Astrocyte (in vitro differentiated cells and primary cell): ENCODE measurements at regions not wholly inside any gene's neighbourhood (a gene's known extent, or its start where the extent isn't known, plus 50 kb on each side); places are given as distances from the start of the nearest gene placed in this dataset.

Experiments used
- DNase-seq: peaks from one replicate; pipeline ENCODE4 v3.0.0-alpha.2; 2010; ENCODE audit warnings: low read depth
- FAIRE-seq: peaks from 2 replicates; lab custom pipeline; 2011; peaks lifted over from hg19 to GRCh38; lab: Jason Lieb, UNC
- H2AFZ ChIP-seq: 2 replicates; pipeline ENCODE4 v1.6.0; 2012; ENCODE audit warnings: low read depth, low read length, inconsistent platforms
- H3K27ac ChIP-seq: 2 replicates; pipeline ENCODE4 v1.5.1; 2011; ENCODE audit warnings: low read depth, low read length, inconsistent platforms
- H3K27me3 ChIP-seq: 2 replicates; pipeline ENCODE4 v1.6.0; 2011; ENCODE audit warnings: low read length, inconsistent platforms; ENCODE audit not compliant: insufficient read depth
- H3K36me3 ChIP-seq: 2 replicates; pipeline ENCODE4 v1.5.1; 2011; ENCODE audit warnings: low read length, inconsistent platforms; ENCODE audit not compliant: insufficient read depth
- H3K4me1 ChIP-seq: 2 replicates; pipeline ENCODE4 v1.5.1; 2011; ENCODE audit warnings: low read length, inconsistent platforms; ENCODE audit not compliant: insufficient read depth
- H3K4me2 ChIP-seq: 2 replicates; pipeline ENCODE4 v1.6.0; 2012; ENCODE audit warnings: low read length, inconsistent platforms
- H3K4me3 ChIP-seq: 2 replicates; pipeline ENCODE4 v1.5.1; 2011; ENCODE audit warnings: low read depth, mild to moderate bottlenecking, low read length, inconsistent platforms; ENCODE audit not compliant: insufficient read depth
- H3K79me2 ChIP-seq: 2 replicates; pipeline ENCODE4 v1.6.0; 2012; ENCODE audit warnings: mild to moderate bottlenecking, low read length, inconsistent platforms; ENCODE audit not compliant: insufficient read depth
- H3K9ac ChIP-seq: 2 replicates; pipeline ENCODE4 v1.6.0; 2012; ENCODE audit warnings: mild to moderate bottlenecking, low read length, inconsistent platforms
- H3K9me3 ChIP-seq: 2 replicates; pipeline ENCODE4 v1.5.1; 2012; ENCODE audit warnings: low read depth, mild to moderate bottlenecking, low read length, inconsistent platforms; ENCODE audit not compliant: insufficient read depth
- H4K20me1 ChIP-seq: 2 replicates; pipeline ENCODE4 v1.6.0; 2012; ENCODE audit warnings: low read length, inconsistent platforms; ENCODE audit not compliant: insufficient read depth
- H3K27ac Mint-ChIP-seq: one replicate; pipeline ENCODE4 v1.8.0; 2021; ENCODE audit warnings: mild to moderate bottlenecking, mixed read lengths; ENCODE audit not compliant: unreplicated experiment
- H3K27me3 Mint-ChIP-seq: one replicate; pipeline ENCODE4 v1.8.0; 2021; ENCODE audit warnings: low read depth, mixed read lengths; ENCODE audit not compliant: unreplicated experiment
- H3K36me3 Mint-ChIP-seq: one replicate; pipeline ENCODE4 v1.8.0; 2021; ENCODE audit warnings: low read depth, mixed read lengths; ENCODE audit not compliant: unreplicated experiment
- H3K4me1 Mint-ChIP-seq: one replicate; pipeline ENCODE4 v1.8.0; 2021; ENCODE audit warnings: low read depth, mixed read lengths; ENCODE audit not compliant: unreplicated experiment
- H3K4me3 Mint-ChIP-seq: one replicate; pipeline ENCODE4 v1.8.0; 2021; ENCODE audit warnings: mild to moderate bottlenecking, moderate library complexity, mixed read lengths; ENCODE audit not compliant: unreplicated experiment
- H3K9me3 Mint-ChIP-seq: one replicate; pipeline ENCODE4 v1.8.0; 2021; ENCODE audit warnings: mild to moderate bottlenecking, mixed read lengths; ENCODE audit not compliant: unreplicated experiment
- EZH2 ChIP-seq: IDR thresholded peaks from 2 replicates; pipeline ENCODE4 v1.6.1; 2012; ENCODE audit warnings: mild to moderate bottlenecking, low read length, inconsistent platforms; ENCODE audit not compliant: insufficient read depth
- TF ChIP-seq, protein P1 (sequence below): IDR thresholded peaks from 2 replicates; pipeline ENCODE4 v1.5.1; 2011; ENCODE audit warnings: low read depth, mild to moderate bottlenecking, inconsistent platforms, low read length, moderate library complexity; ENCODE audit not compliant: insufficient read depth

DNA sequence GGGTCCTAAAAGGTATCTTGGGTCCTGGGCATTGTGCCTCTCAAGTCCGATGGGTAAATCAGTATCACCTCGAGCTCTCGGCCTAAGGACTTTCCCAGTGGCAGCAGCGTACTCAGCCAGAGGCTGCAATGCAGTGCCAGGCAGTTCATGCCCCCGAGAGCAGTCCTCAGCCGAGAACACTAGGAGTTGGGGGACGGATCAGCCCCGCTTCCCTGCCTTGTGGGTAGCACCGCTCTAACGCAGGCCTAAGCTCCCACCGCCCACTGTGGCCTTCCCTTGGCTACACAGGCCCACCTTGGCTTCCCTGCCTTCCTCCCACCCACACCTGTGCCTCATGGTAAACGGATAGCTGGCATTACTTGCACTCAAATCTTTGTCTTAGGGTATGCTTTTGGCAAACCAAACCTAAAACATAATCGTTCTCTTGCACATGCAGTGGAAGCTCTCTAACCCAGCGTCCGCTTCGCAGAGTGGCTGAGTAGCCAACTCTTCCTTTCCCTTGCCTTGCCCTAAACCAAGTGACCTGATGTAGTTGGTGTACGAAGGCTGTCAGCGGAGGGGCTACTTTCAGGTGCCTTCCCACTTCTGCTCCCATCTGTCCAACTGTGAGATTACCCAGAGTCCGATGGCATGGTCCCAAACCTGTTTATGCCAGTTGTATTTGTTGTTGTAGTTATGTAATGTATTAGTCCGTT, 73.2 kb upstream of the CHST15 start:
- Histone ChIP-seq H3K36me3 (no peaks in the 10 kb centered on the region), H3K27ac (no peak overlapping the region), H3K4me1 (no peaks in the 10 kb centered on the region), H3K27me3 (peaks cover 6% of the 10 kb centered on the region), H3K9ac (no peak overlapping the region), H2AFZ (no peak overlapping the region), H3K79me2 (no peaks in the 10 kb centered on the region), H4K20me1 (no peaks in the 10 kb centered on the region), H3K4me3 (no peak overlapping the region), H3K4me2 (no peak overlapping the region), H3K9me3 (no peaks in the 10 kb centered on the region)
- H3K4me3 Mint-ChIP-seq, result no peak overlapping the region
- FAIRE-seq, result no peak
- peaks cover 1% of the 10 kb centered on the region for H3K9me3 Mint-ChIP-seq
- H3K27ac Mint-ChIP-seq, result no peak overlapping the region
- DNase-seq, result no peak
- no peak for TF ChIP-seq EZH2
- TF ChIP-seq, protein P1, sequence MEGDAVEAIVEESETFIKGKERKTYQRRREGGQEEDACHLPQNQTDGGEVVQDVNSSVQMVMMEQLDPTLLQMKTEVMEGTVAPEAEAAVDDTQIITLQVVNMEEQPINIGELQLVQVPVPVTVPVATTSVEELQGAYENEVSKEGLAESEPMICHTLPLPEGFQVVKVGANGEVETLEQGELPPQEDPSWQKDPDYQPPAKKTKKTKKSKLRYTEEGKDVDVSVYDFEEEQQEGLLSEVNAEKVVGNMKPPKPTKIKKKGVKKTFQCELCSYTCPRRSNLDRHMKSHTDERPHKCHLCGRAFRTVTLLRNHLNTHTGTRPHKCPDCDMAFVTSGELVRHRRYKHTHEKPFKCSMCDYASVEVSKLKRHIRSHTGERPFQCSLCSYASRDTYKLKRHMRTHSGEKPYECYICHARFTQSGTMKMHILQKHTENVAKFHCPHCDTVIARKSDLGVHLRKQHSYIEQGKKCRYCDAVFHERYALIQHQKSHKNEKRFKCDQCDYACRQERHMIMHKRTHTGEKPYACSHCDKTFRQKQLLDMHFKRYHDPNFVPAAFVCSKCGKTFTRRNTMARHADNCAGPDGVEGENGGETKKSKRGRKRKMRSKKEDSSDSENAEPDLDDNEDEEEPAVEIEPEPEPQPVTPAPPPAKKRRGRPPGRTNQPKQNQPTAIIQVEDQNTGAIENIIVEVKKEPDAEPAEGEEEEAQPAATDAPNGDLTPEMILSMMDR, result no peak
- peaks cover 32% of the 10 kb centered on the region for H3K27me3 Mint-ChIP-seq
- peaks cover 5% of the 10 kb centered on the region for H3K4me1 Mint-ChIP-seq
- no peaks in the 10 kb centered on the region for H3K36me3 Mint-ChIP-seq

DNA sequence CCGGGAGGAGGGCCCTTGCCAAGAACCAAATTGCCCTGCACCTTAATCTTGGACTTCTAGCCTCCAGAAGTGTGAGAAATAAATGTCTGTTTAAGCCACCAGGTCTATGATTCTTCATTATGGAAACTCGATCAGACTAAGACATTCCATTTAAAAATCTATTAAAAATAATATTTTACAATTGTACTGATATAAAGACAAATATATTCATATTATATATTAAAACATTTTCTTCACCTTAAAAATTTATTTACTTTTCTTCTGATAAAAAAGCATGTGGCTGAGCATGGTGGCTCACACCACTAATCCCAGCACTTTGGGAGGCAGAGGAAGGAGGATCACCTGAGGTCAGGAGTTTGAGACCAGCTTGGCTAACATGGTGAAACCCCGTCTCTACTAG, 72.4 kb upstream of the CHST15 start:
- Histone ChIP-seq H3K27ac (no peak overlapping the region), H3K9ac (no peak overlapping the region), H3K79me2 (no peaks in the 10 kb centered on the region), H3K27me3 (no peaks in the 10 kb centered on the region), H3K4me2 (no peak overlapping the region), H3K9me3 (no peaks in the 10 kb centered on the region), H3K36me3 (no peaks in the 10 kb centered on the region), H4K20me1 (no peaks in the 10 kb centered on the region), H2AFZ (no peak overlapping the region), H3K4me1 (no peaks in the 10 kb centered on the region), H3K4me3 (no peak overlapping the region)
- H3K27ac Mint-ChIP-seq, result no peak overlapping the region
- peaks cover 1% of the 10 kb centered on the region for H3K9me3 Mint-ChIP-seq
- FAIRE-seq, result no peak
- H3K4me3 Mint-ChIP-seq, result no peak overlapping the region
- peaks cover 29% of the 10 kb centered on the region for H3K27me3 Mint-ChIP-seq
- no peak for DNase-seq
- no peaks in the 10 kb centered on the region for H3K36me3 Mint-ChIP-seq
- no peak for TF ChIP-seq EZH2
- TF ChIP-seq, protein P1, result no peak
- H3K4me1 Mint-ChIP-seq, result peaks cover 5% of the 10 kb centered on the region

DNA sequence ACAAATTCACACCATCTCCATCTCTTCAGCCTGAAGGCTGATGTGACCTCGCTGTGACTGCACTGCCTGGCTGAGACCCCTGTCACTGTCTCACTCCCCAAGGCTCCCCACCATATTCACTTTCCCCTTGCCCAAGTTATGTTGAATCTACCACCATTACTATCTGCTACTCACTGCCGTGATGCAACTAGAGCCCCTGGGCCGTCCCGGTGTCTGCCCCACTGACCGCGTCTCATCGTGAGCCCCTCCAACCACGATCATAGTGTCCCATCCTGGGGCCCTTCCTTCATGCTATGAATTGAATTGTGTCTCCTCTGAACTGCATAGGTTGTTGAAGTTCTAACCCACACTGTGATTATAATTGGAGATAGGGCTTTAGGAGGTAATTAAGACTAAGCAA, 71.9 kb upstream of the CHST15 start:
- no peak overlapping the region for H2AFZ ChIP-seq
- H4K20me1 ChIP-seq, result no peaks in the 10 kb centered on the region
- no peaks in the 10 kb centered on the region for H3K27me3 ChIP-seq
- no peak overlapping the region for H3K4me3 ChIP-seq
- FAIRE-seq (no peak), DNase-seq (no peak)
- Mint-ChIP-seq H3K4me1 (peaks cover 5% of the 10 kb centered on the region), H3K36me3 (no peaks in the 10 kb centered on the region), H3K9me3 (peaks cover 1% of the 10 kb centered on the region), H3K4me3 (no peak overlapping the region), H3K27ac (no peak overlapping the region), H3K27me3 (peaks cover 25% of the 10 kb centered on the region)
- no peak overlapping the region for H3K4me2 ChIP-seq
- H3K9me3 ChIP-seq, result no peaks in the 10 kb centered on the region
- H3K9ac ChIP-seq, result no peak overlapping the region
- H3K36me3 ChIP-seq, result no peaks in the 10 kb centered on the region
- H3K4me1 ChIP-seq, result no peaks in the 10 kb centered on the region
- H3K27ac ChIP-seq, result no peak overlapping the region
- no peak for TF ChIP-seq EZH2
- TF ChIP-seq, protein P1, result no peak
- H3K79me2 ChIP-seq, result no peaks in the 10 kb centered on the region
